Mesenchymal stem cell (in vitro differentiated cells and primary cell): ENCODE measurements at regions not wholly inside any gene's neighbourhood (a gene's known extent, or its start where the extent isn't known, plus 50 kb on each side); places are given as distances from the start of the nearest gene placed in this dataset.

ENCODE experiments used
- DNase-seq: peaks from one replicate; pipeline ENCODE4 v3.0.0-alpha.2; 2013
- H2AFZ ChIP-seq: one replicate; pipeline ENCODE4 v1.6.1; 2013; ENCODE audit warnings: low read depth, mild to moderate bottlenecking, control low read depth, inconsistent platforms, low read length, moderate library complexity
- H2AK5ac ChIP-seq: 2 replicates; pipeline ENCODE4 v1.6.1; 2013; ENCODE audit warnings: low read length, moderate library complexity, mild to moderate bottlenecking, inconsistent platforms; ENCODE audit not compliant: severe bottlenecking
- H2BK120ac ChIP-seq: one replicate; pipeline ENCODE4 v1.6.1; 2013; ENCODE audit warnings: low read depth, mild to moderate bottlenecking, inconsistent platforms, low read length, moderate library complexity
- H2BK12ac ChIP-seq, 2 experiments: one replicate each; pipeline ENCODE4 v1.6.1; 2013; ENCODE audit warnings: inconsistent platforms in 2 of 2, low read length in 2 of 2, mild to moderate bottlenecking in 2 of 2, moderate library complexity in 2 of 2, control low read depth in 1 of 2
- H2BK15ac ChIP-seq: one replicate; pipeline ENCODE4 v1.6.1; 2013; ENCODE audit warnings: mild to moderate bottlenecking, low read depth, inconsistent platforms; ENCODE audit not compliant: poor library complexity, severe bottlenecking
- H2BK5ac ChIP-seq: 2 replicates; pipeline ENCODE4 v1.6.1; 2013; ENCODE audit warnings: low read depth, mild to moderate bottlenecking, low read length, control low read depth, inconsistent platforms; ENCODE audit not compliant: poor library complexity, severe bottlenecking
- H3K14ac ChIP-seq, 2 experiments: one replicate each; pipeline ENCODE4 v1.6.1; 2013; ENCODE audit warnings: inconsistent platforms in 2 of 2, low read length in 2 of 2, control low read depth in 1 of 2, mild to moderate bottlenecking in 1 of 2, moderate library complexity in 1 of 2
- H3K18ac ChIP-seq, 2 experiments: one replicate each; pipeline ENCODE4 v1.6.1; 2013; ENCODE audit warnings: inconsistent platforms in 2 of 2, low read length in 2 of 2, control low read depth in 1 of 2, low read depth in 1 of 2, mild to moderate bottlenecking in 1 of 2
- H3K23ac ChIP-seq, 2 experiments: one replicate each; pipeline ENCODE4 v1.6.1; 2013; ENCODE audit warnings: inconsistent platforms in 2 of 2, low read length in 2 of 2, mild to moderate bottlenecking in 2 of 2, moderate library complexity in 2 of 2, control low read depth in 1 of 2
- H3K27ac ChIP-seq: 2 replicates; pipeline ENCODE4 v1.5.1; 2013; ENCODE audit warnings: mild to moderate bottlenecking, moderate library complexity, low read length, control low read depth, inconsistent platforms; ENCODE audit not compliant: poor library complexity, severe bottlenecking
- H3K27me3 ChIP-seq, 2 experiments: 2 replicates each; pipeline versions ENCODE4 v1.6.1 to v1.7.0; 2013; ENCODE audit warnings: low read length in 2 of 2, mild to moderate bottlenecking in 2 of 2, moderate library complexity in 2 of 2, control low read depth in 1 of 2, inconsistent platforms in 1 of 2; ENCODE audit not compliant: control insufficient read depth in 1 of 2, insufficient read depth in 1 of 2
- H3K36me3 ChIP-seq, 2 experiments: 2 replicates each; pipeline versions ENCODE4 v1.6.1 to v1.7.0; 2013; ENCODE audit warnings: low read length in 2 of 2, control low read depth in 1 of 2, inconsistent platforms in 1 of 2, low read depth in 1 of 2, mild to moderate bottlenecking in 1 of 2; ENCODE audit not compliant: insufficient read depth in 2 of 2, control insufficient read depth in 1 of 2
- H3K4ac ChIP-seq, 2 experiments: one replicate each; pipeline ENCODE4 v1.6.1; 2013; ENCODE audit warnings: inconsistent platforms in 2 of 2, low read length in 2 of 2, mild to moderate bottlenecking in 2 of 2, moderate library complexity in 2 of 2, control low read depth in 1 of 2, low read depth in 1 of 2
- H3K4me1 ChIP-seq: 2 replicates; pipeline ENCODE4 v1.6.1; 2013; ENCODE audit warnings: low read depth, low read length, control low read depth; ENCODE audit not compliant: control insufficient read depth, insufficient read depth
- H3K4me2 ChIP-seq: 2 replicates; pipeline ENCODE4 v1.6.1; 2013; ENCODE audit warnings: low read length, mild to moderate bottlenecking, inconsistent platforms; ENCODE audit not compliant: poor library complexity, severe bottlenecking
- H3K4me3 ChIP-seq, 2 experiments: 2 replicates each; pipeline versions ENCODE4 v1.5.1 to v1.7.0; 2013; ENCODE audit warnings: low read length in 2 of 2, mild to moderate bottlenecking in 2 of 2, control low read depth in 1 of 2, low read depth in 1 of 2; ENCODE audit not compliant: insufficient read depth in 1 of 2
- H3K79me1 ChIP-seq: replicated peaks from 2 replicates; pipeline ENCODE4 v1.6.1; 2013; ENCODE audit warnings: mild to moderate bottlenecking, control low read depth, low read length, inconsistent platforms; ENCODE audit not compliant: poor library complexity, severe bottlenecking
- H3K9ac ChIP-seq: 2 replicates; pipeline ENCODE4 v1.7.0; 2013; ENCODE audit warnings: mild to moderate bottlenecking, low read length, moderate library complexity
- H3K9me3 ChIP-seq: 2 replicates; pipeline ENCODE4 v1.7.0; 2013; ENCODE audit warnings: mild to moderate bottlenecking, low read length; ENCODE audit not compliant: control insufficient read depth
- H4K8ac ChIP-seq: one replicate; pipeline ENCODE4 v1.6.1; 2013; ENCODE audit warnings: inconsistent platforms, mild to moderate bottlenecking, low read length, moderate library complexity
- H4K91ac ChIP-seq: one replicate; pipeline ENCODE4 v1.6.1; 2013; ENCODE audit warnings: mild to moderate bottlenecking, low read length, inconsistent platforms
- WGBS: methylation state at CpG from one replicate; pipeline ENCODE4 v1.1.7; 2013; ENCODE audit warnings: mixed read lengths; 5-methylcytosine and 5-hydroxymethylcytosine counted together

- no peaks in the 10 kb centered on the region for H3K27me3 ChIP-seq
- H3K4me2 ChIP-seq, result no peak overlapping the region
- no peak overlapping the region for H3K4me3 ChIP-seq
- WGBS, result 97% methylated on average over 2 of the region's 2 CpGs
- H3K14ac ChIP-seq, result no peak overlapping the region
- no peak overlapping the region for H3K9ac ChIP-seq
- H3K36me3 ChIP-seq, result no peaks in the 10 kb centered on the region
- no peak overlapping the region for H2AFZ ChIP-seq
- H3K4me1 ChIP-seq, result no peaks in the 10 kb centered on the region
- H3K23ac ChIP-seq, result no peak overlapping the region
- no peak overlapping the region for H3K4ac ChIP-seq
- H2BK5ac ChIP-seq, result no peak overlapping the region
- no peak overlapping the region for H2BK12ac ChIP-seq
- no peaks in the 10 kb centered on the region for H3K79me1 ChIP-seq
- no peak overlapping the region for H3K18ac ChIP-seq
- H3K9me3 ChIP-seq, result no peaks in the 10 kb centered on the region
- H4K8ac ChIP-seq, result no peak overlapping the region
- H3K27ac ChIP-seq, result no peak overlapping the region
- no peak overlapping the region for H4K91ac ChIP-seq
- no peak for DNase-seq
- H2BK15ac ChIP-seq, result no peak overlapping the region
- H2AK5ac ChIP-seq, result no peak overlapping the region
- H2BK120ac ChIP-seq, result no peak overlapping the region
These were observed 167.8 kb upstream of the PPP3CA start for GRCh38 chr4:101515099-101515498.

DNA sequence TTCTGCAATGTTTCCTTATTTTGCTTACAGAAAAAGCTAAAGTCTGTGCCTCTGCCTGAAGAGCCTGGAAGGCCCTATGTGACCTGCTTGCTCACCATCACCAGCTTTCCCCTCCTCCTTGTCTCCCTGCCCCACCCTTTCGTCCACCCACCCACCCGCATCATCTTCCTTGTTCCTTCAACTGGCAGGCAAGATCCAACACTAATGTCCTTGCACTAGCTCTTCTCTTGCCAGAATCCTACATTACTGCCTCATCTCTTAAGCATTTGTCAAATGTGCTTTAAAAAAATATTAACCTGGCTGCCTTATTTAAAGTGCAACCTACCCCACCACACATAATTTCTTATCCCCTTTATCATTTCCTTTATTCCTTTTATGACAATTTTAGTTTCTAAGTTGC lies 165.1 kb upstream of the PPP3CA start:
- Histone ChIP-seq H2BK120ac (no peak overlapping the region), H3K4me2 (no peak overlapping the region), H3K9me3 (no peaks in the 10 kb centered on the region), H2BK5ac (no peak overlapping the region), H3K9ac (no peak overlapping the region), H2AFZ (no peak overlapping the region), H4K8ac (no peak overlapping the region), H3K36me3 (no peaks in the 10 kb centered on the region), H3K4me3 (no peak overlapping the region), H3K4me1 (no peaks in the 10 kb centered on the region), H3K14ac (no peak overlapping the region), H3K4ac (no peak overlapping the region), H2BK15ac (no peak overlapping the region), H2BK12ac (no peak overlapping the region), H3K79me1 (no peaks in the 10 kb centered on the region), H3K18ac (no peak overlapping the region), H3K23ac (no peak overlapping the region), H2AK5ac (no peak overlapping the region), H3K27ac (no peak overlapping the region), H3K27me3 (no peaks in the 10 kb centered on the region), H4K91ac (no peak overlapping the region)
- no peak for DNase-seq
- WGBS, result 97% methylated on average over 2 of the region's 2 CpGs

- H2BK12ac ChIP-seq, result no peak overlapping the region
- no peak overlapping the region for H4K91ac ChIP-seq
- no peak overlapping the region for H3K14ac ChIP-seq
- H3K79me1 ChIP-seq, result no peaks in the 10 kb centered on the region
- no peak overlapping the region for H4K8ac ChIP-seq
- H3K18ac ChIP-seq, result no peak overlapping the region
- H3K4ac ChIP-seq, result no peak overlapping the region
- no peak overlapping the region for H2AFZ ChIP-seq
- no peak overlapping the region for H2AK5ac ChIP-seq
- no peak overlapping the region for H3K4me3 ChIP-seq
- no peaks in the 10 kb centered on the region for H3K36me3 ChIP-seq
- H3K27ac ChIP-seq, result no peak overlapping the region
- H3K9ac ChIP-seq, result no peak overlapping the region
- H3K23ac ChIP-seq, result no peak overlapping the region
- DNase-seq, result no peak
- no peak overlapping the region for H2BK15ac ChIP-seq
- H2BK5ac ChIP-seq, result no peak overlapping the region
- no peaks in the 10 kb centered on the region for H3K4me1 ChIP-seq
- H3K4me2 ChIP-seq, result no peak overlapping the region
- no peak overlapping the region for H2BK120ac ChIP-seq
- H3K27me3 ChIP-seq, result no peaks in the 10 kb centered on the region
- no peaks in the 10 kb centered on the region for H3K9me3 ChIP-seq
These were observed 154.1 kb upstream of the PPP3CA start for GRCh38 chr4:101501421-101501820.

DNA sequence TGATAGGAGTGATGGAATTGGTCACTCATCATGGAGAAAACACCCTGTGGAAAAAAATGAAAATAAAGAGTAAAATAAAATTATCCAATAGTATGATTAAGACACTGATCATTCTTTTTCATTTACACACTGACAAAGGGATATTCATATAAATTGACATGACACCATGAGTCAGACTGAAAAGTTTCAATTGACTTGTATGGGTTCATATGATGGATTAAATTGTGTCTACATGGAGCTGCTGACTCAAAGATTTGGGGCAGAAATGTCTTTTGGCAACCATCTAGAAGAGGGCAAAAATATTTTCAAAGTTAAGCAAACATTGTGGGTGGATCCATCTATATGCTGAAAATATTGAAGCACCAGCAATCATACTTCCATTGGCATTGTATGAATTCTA lies 153.4 kb upstream of the PPP3CA start:
- H3K9me3 ChIP-seq, result no peaks in the 10 kb centered on the region
- no peak overlapping the region for H4K8ac ChIP-seq
- no peak overlapping the region for H3K14ac ChIP-seq
- no peak overlapping the region for H3K9ac ChIP-seq
- no peaks in the 10 kb centered on the region for H3K79me1 ChIP-seq
- no peak for DNase-seq
- H2BK5ac ChIP-seq, result no peak overlapping the region
- H2BK120ac ChIP-seq, result no peak overlapping the region
- H3K4me1 ChIP-seq, result no peaks in the 10 kb centered on the region
- H3K18ac ChIP-seq, result no peak overlapping the region
- H2AK5ac ChIP-seq, result no peak overlapping the region
- no peak overlapping the region for H3K23ac ChIP-seq
- H3K27me3 ChIP-seq, result no peaks in the 10 kb centered on the region
- no peak overlapping the region for H4K91ac ChIP-seq
- no peak overlapping the region for H3K4ac ChIP-seq
- H3K27ac ChIP-seq, result no peak overlapping the region
- H2BK15ac ChIP-seq, result no peak overlapping the region
- no peaks in the 10 kb centered on the region for H3K36me3 ChIP-seq
- H3K4me3 ChIP-seq, result no peak overlapping the region
- no peak overlapping the region for H2BK12ac ChIP-seq
- H2AFZ ChIP-seq, result no peak overlapping the region
- H3K4me2 ChIP-seq, result no peak overlapping the region
